Body of pancreas (tissue), 4 donors: ENCODE measurements at regions not wholly inside any gene's neighbourhood (a gene's known extent, or its start where the extent isn't known, plus 50 kb on each side); places are given as distances from the start of the nearest gene placed in this dataset.

ENCODE experiments used
- POLR2A ChIP-seq, 3 donors: fragments of 450-650 bp; IDR thresholded peaks; one replicate each; pipeline ENCODE4 v1.6.1; 2016; ENCODE audit warnings: antibody characterized with exemption in 3 of 3, mild to moderate bottlenecking in 2 of 3
- TF ChIP-seq, protein P1 (sequence below), 7 experiments: fragments of 450-650 bp in 4 of 7; fragments of 200-600 bp in 3 of 7; sonication (generic) in 3 of 7; IDR thresholded peaks; one replicate each; pipeline ENCODE4 v1.5.1; 2016 to 2019; ENCODE audit warnings: antibody characterized with exemption in 7 of 7

GRCh38 chr6:122116119-122116834, 283.2 kb upstream of the HSF2 start:
- TF ChIP-seq, protein P1, sequence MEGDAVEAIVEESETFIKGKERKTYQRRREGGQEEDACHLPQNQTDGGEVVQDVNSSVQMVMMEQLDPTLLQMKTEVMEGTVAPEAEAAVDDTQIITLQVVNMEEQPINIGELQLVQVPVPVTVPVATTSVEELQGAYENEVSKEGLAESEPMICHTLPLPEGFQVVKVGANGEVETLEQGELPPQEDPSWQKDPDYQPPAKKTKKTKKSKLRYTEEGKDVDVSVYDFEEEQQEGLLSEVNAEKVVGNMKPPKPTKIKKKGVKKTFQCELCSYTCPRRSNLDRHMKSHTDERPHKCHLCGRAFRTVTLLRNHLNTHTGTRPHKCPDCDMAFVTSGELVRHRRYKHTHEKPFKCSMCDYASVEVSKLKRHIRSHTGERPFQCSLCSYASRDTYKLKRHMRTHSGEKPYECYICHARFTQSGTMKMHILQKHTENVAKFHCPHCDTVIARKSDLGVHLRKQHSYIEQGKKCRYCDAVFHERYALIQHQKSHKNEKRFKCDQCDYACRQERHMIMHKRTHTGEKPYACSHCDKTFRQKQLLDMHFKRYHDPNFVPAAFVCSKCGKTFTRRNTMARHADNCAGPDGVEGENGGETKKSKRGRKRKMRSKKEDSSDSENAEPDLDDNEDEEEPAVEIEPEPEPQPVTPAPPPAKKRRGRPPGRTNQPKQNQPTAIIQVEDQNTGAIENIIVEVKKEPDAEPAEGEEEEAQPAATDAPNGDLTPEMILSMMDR (IDR thresholded peaks at IDR 0.05): no peak
- TF ChIP-seq POLR2A (IDR thresholded peaks at IDR 0.05): no peak
